H1 (cell line): ENCODE measurements at regions not wholly inside any gene's neighbourhood (a gene's known extent, or its start where the extent isn't known, plus 50 kb on each side); places are given as distances from the start of the nearest gene placed in this dataset.

ENCODE experiments used
- CTCF ChIA-PET: fragments of 300-600 bp; sonication (Branson Sonifier 250); formaldehyde crosslinking; loops from one replicate; lab custom pipeline; 2021; ENCODE audit not compliant: partially characterized antibody; lab: Charles Lee
- POLR2A ChIA-PET: fragments of 300-600 bp; sonication (Branson Sonifier 250); formaldehyde crosslinking; loops from one replicate; lab custom pipeline; 2021; ENCODE audit warnings: inconsistent platforms; ENCODE audit not compliant: partially characterized antibody; lab: Charles Lee
- DNase-seq, 2 experiments: peaks; one replicate each; pipeline versions ENCODE4 v3.0.0 to v3.0.0-alpha.2; 2010 to 2022; ENCODE audit warnings: low spot score in 2 of 2, low read depth in 1 of 2, mixed read lengths in 1 of 2
- FAIRE-seq: peaks from 2 replicates; lab custom pipeline; 2011; peaks lifted over from hg19 to GRCh38; lab: Jason Lieb, UNC
- H2AFZ ChIP-seq: 2 replicates; pipeline ENCODE4 v1.8.1; 2012; ENCODE audit warnings: low read length, inconsistent platforms
- H2AK5ac ChIP-seq: 2 replicates; pipeline ENCODE4 v1.6.1; 2013; ENCODE audit warnings: low read depth, low read length
- H2BK120ac ChIP-seq: replicated peaks from 2 replicates; pipeline ENCODE3; 2013; ENCODE audit warnings: low read depth, low read length, inconsistent platforms
- H2BK12ac ChIP-seq: 2 replicates; pipeline ENCODE4 v1.6.1; 2013; ENCODE audit warnings: low read depth, low read length
- H2BK15ac ChIP-seq: 2 replicates; pipeline ENCODE4 v1.6.1; 2013; ENCODE audit warnings: low read length
- H2BK20ac ChIP-seq: 2 replicates; pipeline ENCODE4 v1.6.1; 2013; ENCODE audit warnings: low read length
- H2BK5ac ChIP-seq: 2 replicates; pipeline ENCODE4 v1.6.1; 2013; ENCODE audit warnings: low read depth, low read length
- H3K14ac ChIP-seq: 2 replicates; pipeline ENCODE4 v1.6.1; 2013; ENCODE audit warnings: inconsistent platforms; ENCODE audit not compliant: insufficient read length
- H3K18ac ChIP-seq: 2 replicates; pipeline ENCODE4 v1.6.1; 2013; ENCODE audit warnings: low read length; ENCODE audit errors: extremely low read depth
- H3K23ac ChIP-seq: 2 replicates; pipeline ENCODE4 v1.6.1; 2013; ENCODE audit warnings: inconsistent platforms; ENCODE audit not compliant: insufficient read length
- H3K23me2 ChIP-seq: 2 replicates; pipeline ENCODE4 v1.6.1; 2013; ENCODE audit warnings: low read depth, low read length
- H3K27ac ChIP-seq: 2 replicates; pipeline ENCODE4 v1.6.1; 2011; ENCODE audit warnings: low read depth, low read length, inconsistent platforms
- H3K27me3 ChIP-seq, 4 experiments: replicated peaks in 1 of 4; 1 replicate in 1 of 4; 2 replicates in 3 of 4; pipeline versions ENCODE4 v1.6.1 to v1.8.1; 2011 to 2013; ENCODE audit warnings: low read length in 3 of 4, mild to moderate bottlenecking in 3 of 4, inconsistent platforms in 2 of 4, mixed read lengths in 2 of 4, moderate library complexity in 1 of 4; ENCODE audit not compliant: control insufficient read depth in 3 of 4, insufficient read depth in 3 of 4; ENCODE audit errors: extremely low read depth in 1 of 4
- H3K36me3 ChIP-seq, 4 experiments: 2 replicates each; pipeline versions ENCODE4 v1.6.1 to v1.8.1; 2011 to 2013; ENCODE audit warnings: mild to moderate bottlenecking in 4 of 4, low read length in 3 of 4, moderate library complexity in 2 of 4, control low read depth in 1 of 4, inconsistent platforms in 1 of 4; ENCODE audit not compliant: insufficient read depth in 4 of 4, control insufficient read depth in 2 of 4
- H3K4ac ChIP-seq: replicated peaks from 2 replicates; pipeline ENCODE3; 2013; ENCODE audit warnings: low read length, low read depth, mixed read lengths, inconsistent platforms; ENCODE audit not compliant: insufficient read length
- H3K4me1 ChIP-seq, 4 experiments: replicated peaks in 1 of 4; 1 replicate in 1 of 4; 2 replicates in 3 of 4; pipeline versions ENCODE4 v1.6.1 to v1.8.1; 2011 to 2013; ENCODE audit warnings: low read length in 3 of 4, inconsistent platforms in 2 of 4, mixed read lengths in 1 of 4; ENCODE audit not compliant: insufficient read depth in 4 of 4, control insufficient read depth in 3 of 4
- H3K4me2 ChIP-seq, 2 experiments: 2 replicates each; pipeline versions ENCODE4 v1.6.1 to v1.8.1; 2011 to 2013; ENCODE audit warnings: low read depth in 2 of 2, low read length in 2 of 2, control low read depth in 1 of 2, inconsistent platforms in 1 of 2, mild to moderate bottlenecking in 1 of 2; ENCODE audit not compliant: insufficient read depth in 1 of 2
- H3K4me3 ChIP-seq, 4 experiments: fragments of 200-600, 300-600 bp in 1 of 4; sonication (generic), shearing (Covaris generic), sonication (Bioruptor Twin) in 1 of 4; 2 replicates each; pipeline versions ENCODE4 v1.5.1 to v1.8.1; 2011 to 2016; ENCODE audit warnings: low read length in 4 of 4, low read depth in 3 of 4, control low read depth in 2 of 4, inconsistent platforms in 2 of 4, mild to moderate bottlenecking in 2 of 4, mixed read lengths in 1 of 4, moderate library complexity in 1 of 4; ENCODE audit not compliant: insufficient read depth in 2 of 4; ENCODE audit errors: extremely low read depth in 1 of 4
- H3K56ac ChIP-seq: replicated peaks from 2 replicates; pipeline ENCODE3; 2013; ENCODE audit warnings: low read depth, mild to moderate bottlenecking, mixed read lengths, low read length, inconsistent platforms; ENCODE audit not compliant: insufficient read length
- H3K79me1 ChIP-seq: 2 replicates; pipeline ENCODE4 v1.6.1; 2013; ENCODE audit warnings: low read depth, low read length, control low read depth
- H3K79me2 ChIP-seq, 2 experiments: 2 replicates each; pipeline versions ENCODE4 v1.6.1 to v1.8.1; 2012 to 2013; ENCODE audit warnings: low read length in 2 of 2, mild to moderate bottlenecking in 2 of 2, inconsistent platforms in 1 of 2; ENCODE audit not compliant: insufficient read depth in 2 of 2, control insufficient read depth in 1 of 2
- H3K9ac ChIP-seq, 4 experiments: replicated peaks in 1 of 4; 1 replicate in 1 of 4; 2 replicates in 3 of 4; pipeline versions ENCODE4 v1.6.1 to v1.8.1; 2011 to 2013; ENCODE audit warnings: low read depth in 3 of 4, low read length in 3 of 4, control low read depth in 2 of 4, mild to moderate bottlenecking in 2 of 4, moderate library complexity in 2 of 4, inconsistent platforms in 1 of 4; ENCODE audit errors: extremely low read depth in 1 of 4
- H3K9me3 ChIP-seq, 2 experiments: 2 replicates each; pipeline versions ENCODE4 v1.6.1 to v1.8.1; 2012 to 2013; ENCODE audit warnings: mild to moderate bottlenecking in 2 of 2, moderate library complexity in 2 of 2, control low read depth in 1 of 2, inconsistent platforms in 1 of 2, low read depth in 1 of 2, low read length in 1 of 2, mixed read lengths in 1 of 2; ENCODE audit not compliant: insufficient read depth in 2 of 2
- H4K20me1 ChIP-seq, 2 experiments: replicated peaks in 1 of 2; 2 replicates each; pipeline versions ENCODE3 to v1.8.1; 2011 to 2013; ENCODE audit warnings: inconsistent platforms in 2 of 2, low read length in 2 of 2, mild to moderate bottlenecking in 1 of 2; ENCODE audit not compliant: insufficient read depth in 2 of 2, control insufficient read depth in 1 of 2
- H4K5ac ChIP-seq: 2 replicates; pipeline ENCODE4 v1.6.1; 2013; ENCODE audit warnings: low read length, low read depth, mixed read lengths, inconsistent platforms; ENCODE audit not compliant: insufficient read length
- H4K8ac ChIP-seq: 2 replicates; pipeline ENCODE4 v1.8.0; 2013; ENCODE audit warnings: mild to moderate bottlenecking, moderate library complexity, low read length, inconsistent platforms; ENCODE audit not compliant: insufficient read depth; ENCODE audit errors: extremely low read depth
- H4K91ac ChIP-seq: replicated peaks from 2 replicates; pipeline ENCODE3; 2013; ENCODE audit warnings: low read length, mixed read lengths, inconsistent platforms; ENCODE audit not compliant: insufficient read length
- HDAC2 ChIP-seq, 2 experiments: fragments of 300-600 bp in 1 of 2; sonication (generic) in 1 of 2; IDR thresholded peaks; 2 replicates each; pipeline ENCODE4 v1.6.1; 2011 to 2012; ENCODE audit warnings: low read depth in 2 of 2, low read length in 2 of 2, mild to moderate bottlenecking in 2 of 2, moderate library complexity in 2 of 2, borderline replicate concordance in 1 of 2, inconsistent platforms in 1 of 2
- RFX5 ChIP-seq: IDR thresholded peaks from 2 replicates; pipeline ENCODE4 v1.6.1; 2011; ENCODE audit warnings: low read depth, low read length, improper control_type of control experiment, borderline replicate concordance
- SIN3A ChIP-seq, 2 experiments: IDR thresholded peaks in 1 of 2; conservative IDR thresholded peaks in 1 of 2; 2 replicates each; pipeline ENCODE4 v1.6.1; 2011 to 2012; ENCODE audit warnings: low read length in 2 of 2, improper control_type of control experiment in 1 of 2, low read depth in 1 of 2, mild to moderate bottlenecking in 1 of 2
- SUZ12 ChIP-seq: fragments of 200-600 bp; sonication (generic); IDR thresholded peaks from 2 replicates; pipeline ENCODE4 v1.6.1; 2012; ENCODE audit warnings: mild to moderate bottlenecking, inconsistent platforms, low read length, moderate library complexity, mixed read lengths
- TAF1 ChIP-seq: IDR thresholded peaks from 2 replicates; pipeline ENCODE4 v1.6.1; 2011; ENCODE audit warnings: mild to moderate bottlenecking, low read depth, low read length
- TBP ChIP-seq: IDR thresholded peaks from 2 replicates; pipeline ENCODE4 v1.6.1; 2011; ENCODE audit warnings: low read depth, low read length, improper control_type of control experiment
- WGBS, 2 experiments: shearing (Covaris generic) in 1 of 2; methylation state at CpG; one replicate each; pipeline versions ENCODE4 v1.1.6 to v1.1.7; 2013 to 2015; ENCODE audit warnings: low lambda C conversion rate in 2 of 2, mixed read lengths in 2 of 2, inconsistent platforms in 1 of 2, low coverage in 1 of 2, missing lambda C conversion rate in 1 of 2; ENCODE audit not compliant: insufficient replicate concordance in 2 of 2, insufficient coverage in 1 of 2, insufficient read length in 1 of 2; ENCODE audit errors: extremely low coverage in 1 of 2, missing lambda C conversion rate in 1 of 2; 5-methylcytosine and 5-hydroxymethylcytosine counted together

DNA sequence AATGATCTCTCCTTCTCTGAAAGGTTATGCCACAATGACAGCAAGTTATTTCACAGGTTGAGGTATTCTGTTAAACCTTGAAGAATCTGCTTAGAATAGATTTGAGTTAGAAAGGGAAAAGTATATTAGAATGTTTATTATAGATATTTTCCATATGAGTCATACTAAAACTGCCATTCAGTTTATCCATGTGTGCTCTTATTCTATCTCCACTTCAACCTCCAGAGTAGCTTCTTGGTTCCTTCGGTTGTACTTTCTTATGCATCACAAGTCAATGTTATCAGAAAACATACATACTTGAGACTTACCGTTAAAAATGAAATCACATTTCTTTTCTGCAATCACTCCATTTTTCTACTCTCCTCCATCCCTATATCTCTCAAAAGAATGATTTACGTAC is 197.7 kb downstream of the BCAT1 start:
- Histone ChIP-seq H2BK20ac (no peak overlapping the region), H4K20me1 (no peaks in the 10 kb centered on the region), H3K9me3 (no peaks in the 10 kb centered on the region), H3K4me3 (no peak overlapping the region), H3K23me2 (no peaks in the 10 kb centered on the region), H3K4me1 (peaks cover 0 to 13% (median 5%) of the 10 kb centered on the region in 4 experiments; a peak in 3 of 7 replicates), H3K27me3 (no peaks in the 10 kb centered on the region), H3K23ac (no peak overlapping the region), H3K27ac (no peak overlapping the region), H3K4me2 (no peak overlapping the region), H2AK5ac (no peak overlapping the region), H2BK5ac (no peak overlapping the region), H4K5ac (no peak overlapping the region), H4K91ac (no peak overlapping the region), H4K8ac (no peak overlapping the region), H2BK12ac (no peak overlapping the region), H3K14ac (no peak overlapping the region), H3K4ac (no peak overlapping the region), H3K9ac (no peak overlapping the region), H2BK120ac (no peak overlapping the region), H3K18ac (no peak overlapping the region), H2BK15ac (no peak overlapping the region), H2AFZ (no peak overlapping the region), H3K79me2 (no peaks in the 10 kb centered on the region), H3K79me1 (no peaks in the 10 kb centered on the region), H3K56ac (no peak overlapping the region), H3K36me3 (no peaks in the 10 kb centered on the region)
- FAIRE-seq (no peak), DNase-seq (no peak)
- ChIA-PET POLR2A (no interaction called here), CTCF (interaction anchor here (1.0 kb wide), 1 partner anchor 13 kb away, joined by 3 read pairs; no protein-coding TSS in a partner anchor)
- no peak for TF ChIP-seq HDAC2 (IDR thresholded peaks at IDR 0.05; ENCODE audit: borderline replicate concordance in 1 of 2, low read depth in 2 of 2, low read length in 2 of 2)
- no peak for TF ChIP-seq SUZ12
- no peak for TF ChIP-seq RFX5
- TF ChIP-seq TBP, result no peak
- TF ChIP-seq SIN3A (conservative IDR thresholded peaks at IDR 0.05 in 1 of 2, IDR thresholded peaks at IDR 0.05 in 1 of 2; ENCODE audit: low read depth in 1 of 2, low read length in 2 of 2), result no peak
- no peak for TF ChIP-seq TAF1
- 86 to 100% methylated on average over 1 to 3 of the region's 3 CpGs for WGBS, 2 experiments
